Lung (tissue), 11 donors: ENCODE measurements at regions not wholly inside any gene's neighbourhood (a gene's known extent, or its start where the extent isn't known, plus 50 kb on each side); places are given as distances from the start of the nearest gene placed in this dataset.

Experiments used
- ATAC-seq: fragments of 200-7000 bp; cut with Tn5 transposase; one replicate; pipeline ENCODE4 v1.9.1; 2020; ENCODE audit warnings: moderate number of reproducible peaks; ENCODE audit not compliant: insufficient read depth, low FRiP score
- DNase-seq, 3 donors: peaks; one replicate each; pipeline ENCODE4 v3.0.0-alpha.2; 2013 to 2017
- H3K27ac ChIP-seq, 2 donors: one replicate each; pipeline ENCODE4 v1.5.1; 2013; ENCODE audit warnings: mild to moderate bottlenecking in 2 of 2, moderate library complexity in 2 of 2, control low read depth in 1 of 2, inconsistent platforms in 1 of 2, low read depth in 1 of 2, low read length in 1 of 2
- H3K27me3 ChIP-seq, 3 donors: one replicate each; pipeline ENCODE4 v1.5.1; 2013; ENCODE audit warnings: low read length in 2 of 3; ENCODE audit not compliant: control insufficient read depth in 3 of 3, insufficient read depth in 3 of 3
- H3K36me3 ChIP-seq, 4 donors: one replicate each; pipeline ENCODE4 v1.5.1; 2013; ENCODE audit warnings: low read length in 4 of 4, mild to moderate bottlenecking in 1 of 4, moderate library complexity in 1 of 4; ENCODE audit not compliant: control insufficient read depth in 4 of 4, insufficient read depth in 4 of 4
- H3K4me1 ChIP-seq, 5 donors: one replicate each; pipeline ENCODE4 v1.5.1; 2013; ENCODE audit warnings: low read length in 5 of 5, mild to moderate bottlenecking in 2 of 5, moderate library complexity in 1 of 5; ENCODE audit not compliant: control insufficient read depth in 5 of 5, insufficient read depth in 5 of 5
- H3K4me3 ChIP-seq: one replicate; pipeline ENCODE4 v1.5.1; 2013; ENCODE audit warnings: mild to moderate bottlenecking, control low read depth, moderate library complexity
- H3K9ac ChIP-seq, 2 donors: one replicate each; pipeline ENCODE4 v1.5.1; 2013; ENCODE audit warnings: low read length in 2 of 2, control low read depth in 1 of 2; ENCODE audit not compliant: insufficient read depth in 1 of 2
- H3K9me3 ChIP-seq, 4 donors: one replicate each; pipeline ENCODE4 v1.5.1; 2013; ENCODE audit warnings: low read length in 3 of 4, mild to moderate bottlenecking in 1 of 4, moderate library complexity in 1 of 4; ENCODE audit not compliant: control insufficient read depth in 4 of 4, insufficient read depth in 3 of 4
- WGBS, 2 donors: extraction: QIAGEN DNeasy Blood & Tissue Kit; methylation state at CpG; one replicate each; pipeline ENCODE4 v1.1.7; 2013; 5-methylcytosine and 5-hydroxymethylcytosine counted together
- TF ChIP-seq, protein P1 (sequence below): IDR thresholded peaks from 2 replicates; pipeline ENCODE4 v1.5.1; 2012; ENCODE audit warnings: mild to moderate bottlenecking; ENCODE audit errors: control extremely low read depth, extremely low read depth
- donor health status: control.
- donor health status: control.
- donor health status: Bipolar disorder and iron deficiency.
- donor health status: healthy.
- donor health status: DM: yes; HTN: yes; CAD: no.

DNA sequence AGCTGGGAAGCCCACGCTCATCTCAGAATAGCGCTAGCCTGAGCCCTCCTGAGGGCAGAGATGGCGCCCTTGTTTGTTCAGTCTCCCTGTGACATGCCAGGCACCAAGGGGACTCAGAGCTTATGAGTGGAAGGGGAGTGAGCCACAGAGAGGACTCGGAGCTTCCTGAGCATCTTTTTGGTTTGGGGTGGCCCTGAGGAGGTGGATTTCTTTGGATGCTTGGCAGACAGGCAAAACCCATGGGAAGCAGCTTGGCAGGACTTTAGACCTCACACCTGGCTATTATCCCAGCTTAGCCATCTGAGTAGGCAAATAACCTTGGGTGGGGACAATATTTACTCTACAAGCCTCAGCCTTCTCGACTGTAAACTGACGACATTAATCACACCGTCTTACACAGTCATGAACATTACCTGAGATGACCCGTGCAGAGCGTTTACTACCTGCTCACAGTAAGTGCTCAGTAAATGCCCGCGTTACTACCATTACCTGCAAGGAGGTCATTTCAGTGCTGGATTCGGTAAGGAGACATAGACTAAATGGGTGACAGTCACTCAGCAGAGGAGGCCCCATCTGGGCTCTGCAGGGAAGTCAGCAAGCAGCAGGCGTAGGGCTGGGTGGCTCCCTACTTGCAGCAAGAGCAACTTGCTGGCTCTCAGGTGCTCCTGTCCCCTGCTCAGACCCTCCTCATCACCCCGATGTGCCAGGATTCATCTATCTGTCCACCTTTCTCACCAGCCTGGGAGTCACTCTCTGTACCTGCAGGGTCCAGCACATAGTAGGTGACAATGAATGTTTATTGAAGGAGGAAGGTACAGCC lies 54.9 kb downstream of the KLHDC7A start:
- TF ChIP-seq, protein P1, sequence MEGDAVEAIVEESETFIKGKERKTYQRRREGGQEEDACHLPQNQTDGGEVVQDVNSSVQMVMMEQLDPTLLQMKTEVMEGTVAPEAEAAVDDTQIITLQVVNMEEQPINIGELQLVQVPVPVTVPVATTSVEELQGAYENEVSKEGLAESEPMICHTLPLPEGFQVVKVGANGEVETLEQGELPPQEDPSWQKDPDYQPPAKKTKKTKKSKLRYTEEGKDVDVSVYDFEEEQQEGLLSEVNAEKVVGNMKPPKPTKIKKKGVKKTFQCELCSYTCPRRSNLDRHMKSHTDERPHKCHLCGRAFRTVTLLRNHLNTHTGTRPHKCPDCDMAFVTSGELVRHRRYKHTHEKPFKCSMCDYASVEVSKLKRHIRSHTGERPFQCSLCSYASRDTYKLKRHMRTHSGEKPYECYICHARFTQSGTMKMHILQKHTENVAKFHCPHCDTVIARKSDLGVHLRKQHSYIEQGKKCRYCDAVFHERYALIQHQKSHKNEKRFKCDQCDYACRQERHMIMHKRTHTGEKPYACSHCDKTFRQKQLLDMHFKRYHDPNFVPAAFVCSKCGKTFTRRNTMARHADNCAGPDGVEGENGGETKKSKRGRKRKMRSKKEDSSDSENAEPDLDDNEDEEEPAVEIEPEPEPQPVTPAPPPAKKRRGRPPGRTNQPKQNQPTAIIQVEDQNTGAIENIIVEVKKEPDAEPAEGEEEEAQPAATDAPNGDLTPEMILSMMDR, result no peak
- peaks cover 0 to 2% (median 0%) of the 10 kb centered on the region in 5 donors for H3K4me1 ChIP-seq
- ATAC-seq (no peak), DNase-seq (no peak)
- no peak overlapping the region for H3K9ac ChIP-seq
- H3K9me3 ChIP-seq, result peaks cover 0 to 2% (median 0%) of the 10 kb centered on the region in 4 donors
- H3K27me3 ChIP-seq, result peaks cover 0 to 12% (median 6%) of the 10 kb centered on the region in 3 donors
- WGBS, 2 donors, result 71 to 88% methylated on average over 14 of the region's 14 CpGs
- no peak overlapping the region for H3K27ac ChIP-seq
- no peak overlapping the region for H3K4me3 ChIP-seq
- no peaks in the 10 kb centered on the region for H3K36me3 ChIP-seq

DNA sequence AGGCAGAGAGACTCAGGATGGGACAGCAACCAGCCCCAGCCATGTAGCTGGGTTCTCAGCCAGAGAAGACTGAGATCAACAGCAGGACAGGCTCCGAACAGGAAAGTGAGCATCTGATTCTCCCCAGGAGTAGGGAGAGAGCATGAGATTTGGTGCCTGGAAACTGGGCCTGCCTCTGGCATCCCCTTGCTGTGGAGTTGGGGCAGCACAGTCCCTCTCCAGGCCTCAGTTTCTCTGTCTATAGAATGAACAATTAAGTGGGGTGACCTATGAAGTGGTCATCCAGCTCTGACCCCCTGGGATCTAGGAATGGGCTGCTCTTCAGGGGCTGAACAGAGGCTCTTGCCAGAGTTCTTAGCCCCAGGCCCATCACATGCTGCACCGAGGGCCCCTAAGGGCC lies 55.6 kb downstream of the KLHDC7A start:
- Histone ChIP-seq H3K4me1 (peaks cover 0 to 2% (median 0%) of the 10 kb centered on the region in 5 donors), H3K9ac (no peak overlapping the region), H3K27me3 (peaks cover 0 to 14% (median 6%) of the 10 kb centered on the region in 3 donors), H3K36me3 (no peaks in the 10 kb centered on the region), H3K27ac (no peak overlapping the region), H3K9me3 (peaks cover 0 to 2% (median 0%) of the 10 kb centered on the region in 4 donors), H3K4me3 (no peak overlapping the region)
- TF ChIP-seq, protein P1, result no peak
- no peak for ATAC-seq
- DNase-seq, result no peak
- WGBS, 2 donors, result 80% methylated on average over 2 of the region's 2 CpGs

DNA sequence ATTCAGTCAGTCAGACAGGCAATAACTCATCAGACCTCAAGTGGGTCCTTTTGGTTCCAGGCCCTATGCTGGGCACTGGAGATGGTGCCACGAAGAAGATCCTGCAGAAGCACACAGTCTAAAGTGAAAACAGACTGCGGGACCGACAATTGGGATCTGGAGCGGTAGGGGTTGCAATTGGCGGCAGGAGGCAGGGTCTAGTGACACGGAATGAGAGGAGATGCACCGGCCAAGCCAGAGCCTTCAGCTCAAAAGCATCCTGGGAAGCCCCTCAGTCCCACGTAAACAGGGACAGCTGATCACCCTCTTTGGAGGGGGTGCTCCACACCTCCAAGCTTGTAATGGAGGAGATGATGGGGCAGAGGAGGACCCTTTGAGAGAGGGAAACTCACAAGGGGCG lies 56.2 kb downstream of the KLHDC7A start:
- no peak overlapping the region for H3K27ac ChIP-seq
- peaks cover 0 to 2% (median 0%) of the 10 kb centered on the region in 5 donors for H3K4me1 ChIP-seq
- H3K36me3 ChIP-seq, result no peaks in the 10 kb centered on the region
- TF ChIP-seq, protein P1, result no peak
- no peak overlapping the region for H3K9ac ChIP-seq
- H3K4me3 ChIP-seq, result no peak overlapping the region
- H3K9me3 ChIP-seq, result peaks cover 0 to 2% (median 0%) of the 10 kb centered on the region in 4 donors
- no peak for ATAC-seq
- DNase-seq, result no peak
- H3K27me3 ChIP-seq, result peaks cover 0 to 15% (median 7%) of the 10 kb centered on the region in 3 donors
- WGBS, 2 donors, result 81 to 85% methylated on average over 9 of the region's 9 CpGs
